Right lobe of liver (tissue), 4 donors: ENCODE measurements at regions not wholly inside any gene's neighbourhood (a gene's known extent, or its start where the extent isn't known, plus 50 kb on each side); places are given as distances from the start of the nearest gene placed in this dataset.
"Not testable (repeated sequence)": the region's sequence is repeated elsewhere in the genome, so short reads cannot be mapped to it uniquely, and the experiment has no call there.

Experiments used
- POLR2A ChIP-seq: fragments of 450-650 bp; IDR thresholded peaks from one replicate; pipeline ENCODE4 v1.6.1; 2017; ENCODE audit warnings: antibody characterized with exemption, mild to moderate bottlenecking
- TF ChIP-seq, protein P1 (sequence below), 4 donors: fragments of 200-600 bp in 3 of 4; fragments of 450-650 bp in 1 of 4; IDR thresholded peaks; one replicate each; pipeline versions ENCODE4 v1.5.1 to v1.8.0; 2016 to 2022; ENCODE audit warnings: antibody characterized with exemption in 4 of 4, mild to moderate bottlenecking in 2 of 4
- donor health status: DM: no; HTN: no; CAD: no.
- donor health status: DM: no; HTN: no; CAD: no.
- donor health status: DM: no; HTN: yes; CAD: no.

DNA sequence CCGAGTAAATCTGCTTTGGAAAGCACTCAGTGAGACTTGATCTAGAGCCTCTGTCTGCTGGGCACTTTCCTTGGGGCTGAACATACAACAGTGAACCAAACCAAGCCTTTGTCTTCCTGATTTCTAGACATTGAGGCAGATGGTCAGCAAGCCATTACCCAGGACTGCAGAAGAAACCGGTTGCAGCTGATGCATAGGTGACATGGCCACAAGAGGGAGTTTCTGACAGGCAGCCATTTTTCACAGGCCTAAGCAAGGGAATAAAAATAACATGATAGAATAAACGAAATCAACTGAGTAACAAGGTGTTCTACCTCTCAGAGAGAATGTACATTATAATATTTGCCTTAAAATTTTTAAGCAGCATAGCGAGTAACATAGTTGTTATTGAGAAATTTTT lies 83.3 kb upstream of the RBMY1E start:
- TF ChIP-seq, protein P1, sequence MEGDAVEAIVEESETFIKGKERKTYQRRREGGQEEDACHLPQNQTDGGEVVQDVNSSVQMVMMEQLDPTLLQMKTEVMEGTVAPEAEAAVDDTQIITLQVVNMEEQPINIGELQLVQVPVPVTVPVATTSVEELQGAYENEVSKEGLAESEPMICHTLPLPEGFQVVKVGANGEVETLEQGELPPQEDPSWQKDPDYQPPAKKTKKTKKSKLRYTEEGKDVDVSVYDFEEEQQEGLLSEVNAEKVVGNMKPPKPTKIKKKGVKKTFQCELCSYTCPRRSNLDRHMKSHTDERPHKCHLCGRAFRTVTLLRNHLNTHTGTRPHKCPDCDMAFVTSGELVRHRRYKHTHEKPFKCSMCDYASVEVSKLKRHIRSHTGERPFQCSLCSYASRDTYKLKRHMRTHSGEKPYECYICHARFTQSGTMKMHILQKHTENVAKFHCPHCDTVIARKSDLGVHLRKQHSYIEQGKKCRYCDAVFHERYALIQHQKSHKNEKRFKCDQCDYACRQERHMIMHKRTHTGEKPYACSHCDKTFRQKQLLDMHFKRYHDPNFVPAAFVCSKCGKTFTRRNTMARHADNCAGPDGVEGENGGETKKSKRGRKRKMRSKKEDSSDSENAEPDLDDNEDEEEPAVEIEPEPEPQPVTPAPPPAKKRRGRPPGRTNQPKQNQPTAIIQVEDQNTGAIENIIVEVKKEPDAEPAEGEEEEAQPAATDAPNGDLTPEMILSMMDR (IDR thresholded peaks at IDR 0.05), result not testable (repeated sequence)
- not testable (repeated sequence) for TF ChIP-seq POLR2A
